ENCODE measurements at regions not wholly inside any gene's neighbourhood (a gene's known extent, or its start where the extent isn't known, plus 50 kb on each side); places are given as distances from the start of the nearest gene placed in this dataset.

DNA sequence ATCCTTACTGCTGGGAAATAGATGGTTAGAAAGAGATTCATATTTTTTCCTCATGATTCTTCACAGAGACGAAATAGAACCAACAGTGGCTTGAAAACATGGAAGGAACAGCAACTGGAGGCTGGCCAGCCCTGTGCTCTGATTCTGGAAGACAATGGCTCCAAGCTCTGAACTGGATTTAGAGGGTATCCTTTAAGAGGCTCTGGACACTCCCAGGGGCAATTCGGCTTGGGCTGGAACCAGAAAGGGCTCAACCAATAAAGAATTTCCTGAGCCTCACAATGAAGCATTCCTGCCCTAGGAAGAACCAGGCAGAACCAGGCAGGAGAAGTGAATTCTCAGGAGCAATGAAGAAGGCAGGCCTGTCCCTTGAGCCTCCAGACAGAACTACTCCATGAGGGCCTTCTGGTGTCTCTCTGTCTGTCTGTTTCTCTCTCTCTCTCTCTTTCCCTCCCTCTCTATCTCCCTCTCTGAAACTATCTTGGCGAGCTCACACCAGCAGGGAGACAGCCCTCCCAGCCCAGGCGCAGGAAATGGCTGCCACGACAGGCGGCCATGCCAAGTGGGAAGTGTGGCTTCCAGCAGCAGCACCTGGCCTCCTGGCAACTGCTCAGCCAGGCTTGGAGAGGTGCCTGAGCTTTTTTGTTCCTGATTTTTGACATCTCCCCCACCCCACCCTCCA is 93.3 kb downstream of the RCN1 start:
- no peak for DNase-seq
- no peak for TF ChIP-seq POLR2A (IDR thresholded peaks at IDR 0.05; ENCODE audit: low read length)
- no peak for TF ChIP-seq GATA1 (IDR thresholded peaks at IDR 0.05; ENCODE audit: low read depth, low read length)

DNA sequence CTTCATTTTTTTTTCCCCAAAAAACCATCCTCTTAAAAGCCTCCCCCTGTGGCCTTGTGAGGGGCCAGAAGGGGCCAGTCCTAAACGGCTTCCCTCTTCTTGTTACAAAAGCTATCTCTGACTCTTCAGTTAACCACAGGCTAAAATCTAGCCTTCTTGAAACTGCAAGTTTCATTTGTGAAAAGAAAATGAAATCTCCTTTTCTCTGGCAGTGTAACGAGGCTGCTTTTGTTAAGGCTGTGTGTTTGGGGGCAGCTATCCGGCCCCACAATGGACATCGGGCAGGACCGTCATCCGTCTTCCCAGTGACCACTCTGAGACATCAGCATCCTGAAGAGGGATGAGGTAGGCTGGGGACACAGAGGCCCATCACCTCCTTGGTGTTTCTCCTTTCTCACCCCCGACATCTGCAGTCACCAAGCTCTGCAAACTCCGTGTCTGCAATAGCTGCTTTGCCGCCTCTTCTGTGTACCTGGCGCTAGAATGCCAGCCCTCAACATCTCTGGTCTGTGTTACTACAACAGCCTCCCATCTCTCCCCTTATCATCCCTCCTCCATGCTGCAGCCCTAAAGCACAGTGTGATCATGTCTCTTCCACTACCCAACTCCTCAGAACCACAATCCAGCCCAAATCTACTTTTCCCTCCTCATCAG is 94.0 kb downstream of the RCN1 start:
- DNase-seq, result no peak
- TF ChIP-seq POLR2A (IDR thresholded peaks at IDR 0.05; ENCODE audit: low read length) (no peak), GATA1 (IDR thresholded peaks at IDR 0.05; ENCODE audit: low read depth, low read length) (no peak)

GRCh38 chr11:32186118-32186517 is 95.2 kb downstream of the RCN1 start:
- TF ChIP-seq GATA1 (IDR thresholded peaks at IDR 0.05; ENCODE audit: low read depth, low read length) (no peak), POLR2A (IDR thresholded peaks at IDR 0.05; ENCODE audit: low read length) (no peak)
- DNase-seq, result no peak

DNA sequence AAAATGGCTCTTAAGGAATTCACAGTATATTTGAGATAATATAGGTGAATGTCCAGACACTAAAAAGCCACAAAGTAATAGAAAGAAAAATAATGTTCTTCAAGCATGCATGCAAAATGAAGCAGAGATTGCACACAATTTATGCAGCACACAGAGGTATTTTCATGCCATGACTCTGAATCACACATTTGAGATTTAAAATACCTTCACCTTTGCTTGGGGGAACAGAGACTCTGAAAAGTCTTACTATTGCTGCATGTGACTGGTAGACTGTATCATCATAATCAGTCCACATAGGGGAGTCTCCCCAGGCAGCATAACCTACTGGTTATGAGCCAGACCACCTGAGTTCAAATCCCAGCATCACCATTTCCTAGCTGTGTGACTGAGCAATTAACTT is 96.2 kb downstream of the RCN1 start:
- DNase-seq, result no peak
- no peak for TF ChIP-seq GATA1 (IDR thresholded peaks at IDR 0.05; ENCODE audit: low read depth, low read length)
- TF ChIP-seq POLR2A (IDR thresholded peaks at IDR 0.05; ENCODE audit: low read length), result no peak

- no peak for DNase-seq
- TF ChIP-seq GATA1 (IDR thresholded peaks at IDR 0.05; ENCODE audit: low read depth, low read length) (no peak), POLR2A (IDR thresholded peaks at IDR 0.05; ENCODE audit: low read length) (no peak)
These were observed 97.9 kb downstream of the RCN1 start for GRCh38 chr11:32188785-32189184.

DNA sequence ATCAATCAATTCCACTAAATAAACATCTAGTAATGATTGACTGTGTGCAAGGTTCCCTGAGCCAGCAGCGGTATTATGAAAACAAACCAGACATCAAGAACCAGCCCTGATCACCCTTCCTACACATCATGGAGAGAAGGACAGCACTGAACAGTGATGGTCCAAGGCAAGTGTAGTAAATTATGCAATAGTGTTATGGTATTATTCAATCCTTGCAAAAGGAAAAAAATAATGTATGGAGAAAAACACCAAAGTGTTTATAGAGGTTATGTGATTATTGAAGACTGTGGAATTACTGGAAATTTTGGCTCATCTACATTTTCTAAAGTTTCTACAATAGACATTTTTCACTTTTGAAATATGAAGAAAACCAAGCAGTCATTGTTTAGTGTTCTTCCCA is 105.3 kb downstream of the RCN1 start:
- DNase-seq, result no peak

DNA sequence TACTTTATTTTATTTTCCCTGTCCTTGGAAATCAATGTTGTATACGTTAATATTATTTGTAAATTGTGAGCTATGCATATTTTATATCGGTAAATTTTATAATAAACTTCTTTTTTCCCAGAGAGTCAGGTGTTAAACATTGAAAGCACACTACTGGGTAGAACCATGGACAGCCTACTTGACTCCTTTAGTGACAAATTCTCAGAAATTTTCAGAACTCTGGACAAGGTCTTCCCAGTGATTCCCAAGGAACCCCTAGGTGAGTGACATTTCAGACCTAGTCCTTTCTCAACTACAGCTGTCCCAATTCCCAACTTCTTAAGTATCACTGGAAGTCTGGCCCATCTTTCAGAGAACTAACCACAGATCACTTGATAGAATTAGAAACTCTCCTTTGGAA is 107.2 kb downstream of the RCN1 start:
- DNase-seq, result no peak
- TF ChIP-seq POLR2A (IDR thresholded peaks at IDR 0.05; ENCODE audit: low read length), result no peak

More for the DNA sequence above, 105.3 kb downstream of the RCN1 start:
- no peak for TF ChIP-seq POLR2A (IDR thresholded peaks at IDR 0.05; ENCODE audit: low read length)
- no peak for TF ChIP-seq GATA1 (IDR thresholded peaks at IDR 0.05; ENCODE audit: low read depth, low read length)

DNA sequence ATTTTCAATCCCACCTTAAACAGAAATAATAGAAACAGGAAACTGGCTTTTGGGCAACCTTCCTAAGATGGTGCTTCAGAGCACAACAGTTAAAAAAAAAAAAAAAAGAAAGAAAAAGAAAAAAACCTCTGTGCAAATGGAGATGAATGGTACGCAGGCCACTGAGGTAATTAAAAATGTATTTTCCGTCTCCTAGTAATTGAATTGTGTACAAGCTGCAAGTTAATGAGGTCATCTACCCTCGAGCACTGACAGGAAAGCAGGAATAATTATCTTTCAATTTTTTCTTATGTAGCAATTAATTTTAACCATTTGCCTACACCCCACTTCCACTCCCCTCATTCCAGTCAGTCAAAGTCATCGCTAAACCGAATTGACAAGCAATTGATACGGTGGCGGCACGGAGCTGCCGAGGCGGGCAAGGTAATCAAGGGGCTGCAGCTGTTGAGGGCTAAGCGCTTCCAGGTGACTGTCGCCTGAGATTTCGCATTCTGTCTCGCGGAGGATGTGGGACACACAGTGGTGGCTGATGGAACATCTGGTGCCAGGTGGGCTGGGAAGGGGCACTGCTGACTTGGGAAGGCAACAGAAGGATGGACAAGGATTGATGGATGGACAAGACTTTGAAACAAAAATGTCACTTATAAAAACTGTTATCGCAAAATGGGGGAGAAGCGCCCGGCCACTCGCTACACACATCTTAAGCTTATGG is 109.4 kb downstream of the RCN1 start:
- TF ChIP-seq GATA1 (IDR thresholded peaks at IDR 0.05; ENCODE audit: low read depth, low read length) (no peak), POLR2A (IDR thresholded peaks at IDR 0.05; ENCODE audit: low read length) (no peak)
- DNase-seq, result no peak

- TF ChIP-seq POLR2A (IDR thresholded peaks at IDR 0.05; ENCODE audit: low read length) (no peak), GATA1 (IDR thresholded peaks at IDR 0.05; ENCODE audit: low read depth, low read length) (no peak)
- DNase-seq, result no peak
These were observed 113.9 kb downstream of the RCN1 start for GRCh38 chr11:32204751-32205150.

GRCh38 chr11:32210556-32210955 is 119.7 kb downstream of the RCN1 start:
- DNase-seq, result no peak
- no peak for TF ChIP-seq GATA1 (IDR thresholded peaks at IDR 0.05; ENCODE audit: low read depth, low read length)
- TF ChIP-seq POLR2A (IDR thresholded peaks at IDR 0.05; ENCODE audit: low read length), result no peak

- TF ChIP-seq POLR2A (IDR thresholded peaks at IDR 0.05; ENCODE audit: low read length) (no peak), GATA1 (IDR thresholded peaks at IDR 0.05; ENCODE audit: low read depth, low read length) (no peak)
- no peak for DNase-seq
These were observed 122.3 kb downstream of the RCN1 start for GRCh38 chr11:32213223-32213622.

- DNase-seq, result no peak
- TF ChIP-seq GATA1 (IDR thresholded peaks at IDR 0.05; ENCODE audit: low read depth, low read length) (no peak), POLR2A (IDR thresholded peaks at IDR 0.05; ENCODE audit: low read length) (no peak)
These were observed 124.3 kb downstream of the RCN1 start for GRCh38 chr11:32215157-32215556.

DNA sequence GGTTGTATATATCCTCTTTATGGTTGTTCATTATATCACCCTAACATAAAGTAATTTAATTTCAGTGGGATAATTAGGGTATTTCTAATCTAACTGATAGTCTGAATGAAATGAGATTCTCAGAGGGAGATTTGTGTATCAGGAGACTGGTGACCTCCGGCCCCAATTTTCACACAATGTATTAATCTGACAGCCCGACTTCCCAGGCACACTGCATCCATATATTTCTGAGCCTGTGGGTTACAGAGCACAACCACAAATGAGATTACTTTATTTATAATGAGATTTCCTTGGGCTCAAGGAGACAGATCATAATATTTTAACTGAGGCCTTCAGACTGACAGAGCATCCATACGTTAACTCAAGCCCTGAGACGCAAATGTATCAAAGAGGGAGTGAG is 125.9 kb downstream of the RCN1 start:
- no peak for DNase-seq
- TF ChIP-seq GATA1 (IDR thresholded peaks at IDR 0.05; ENCODE audit: low read depth, low read length), result no peak
- no peak for TF ChIP-seq POLR2A (IDR thresholded peaks at IDR 0.05; ENCODE audit: low read length)

GRCh38 chr11:32219320-32219719 is 128.4 kb downstream of the RCN1 start:
- no peak for TF ChIP-seq POLR2A (IDR thresholded peaks at IDR 0.05; ENCODE audit: low read length)
- no peak for TF ChIP-seq GATA1 (IDR thresholded peaks at IDR 0.05; ENCODE audit: low read depth, low read length)
- DNase-seq, result no peak

Measured in erythroblast (primary cell).